Esophagus muscularis mucosa (tissue), 3 donors: ENCODE measurements at regions not wholly inside any gene's neighbourhood (a gene's known extent, or its start where the extent isn't known, plus 50 kb on each side); places are given as distances from the start of the nearest gene placed in this dataset.

Source experiments
- POLR2A ChIP-seq: fragments of 450-650 bp; IDR thresholded peaks from one replicate; pipeline ENCODE4 v1.6.1; 2017; ENCODE audit warnings: antibody characterized with exemption, moderate library complexity, mild to moderate bottlenecking, low read depth
- POLR2AphosphoS5 ChIP-seq, 2 donors: sonication (generic); formaldehyde crosslinking; IDR thresholded peaks; one replicate each; pipeline ENCODE4 v1.6.1; 2017; ENCODE audit warnings: antibody characterized with exemption in 2 of 2
- TF ChIP-seq, protein P1 (sequence below), 3 experiments: fragments of 200-600 bp in 2 of 3; fragments of 450-650 bp in 1 of 3; sonication (generic) in 2 of 3; IDR thresholded peaks; one replicate each; pipeline ENCODE4 v1.5.1; 2017 to 2019; ENCODE audit warnings: antibody characterized with exemption in 3 of 3, mild to moderate bottlenecking in 2 of 3, moderate library complexity in 1 of 3

DNA sequence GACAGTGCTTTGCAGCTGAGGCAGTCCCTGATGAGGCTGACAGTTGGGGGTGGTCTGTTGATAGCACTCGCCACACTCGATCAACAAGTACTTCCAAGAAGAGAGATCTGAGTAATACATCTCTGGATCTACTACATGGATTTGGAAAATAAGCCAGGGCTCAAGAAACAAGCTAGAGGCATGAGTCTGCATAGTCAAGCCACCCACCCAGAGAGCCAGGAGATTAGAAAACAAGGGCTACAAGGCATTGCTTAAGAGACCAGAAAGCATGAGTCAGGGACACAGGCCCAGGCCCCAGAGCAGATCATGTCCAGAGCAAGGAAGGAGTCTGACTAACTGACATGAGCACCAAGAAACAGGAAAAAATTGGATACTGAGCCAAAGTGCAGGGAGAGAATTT is 196.9 kb upstream of the CWC22 start:
- TF ChIP-seq, protein P1, sequence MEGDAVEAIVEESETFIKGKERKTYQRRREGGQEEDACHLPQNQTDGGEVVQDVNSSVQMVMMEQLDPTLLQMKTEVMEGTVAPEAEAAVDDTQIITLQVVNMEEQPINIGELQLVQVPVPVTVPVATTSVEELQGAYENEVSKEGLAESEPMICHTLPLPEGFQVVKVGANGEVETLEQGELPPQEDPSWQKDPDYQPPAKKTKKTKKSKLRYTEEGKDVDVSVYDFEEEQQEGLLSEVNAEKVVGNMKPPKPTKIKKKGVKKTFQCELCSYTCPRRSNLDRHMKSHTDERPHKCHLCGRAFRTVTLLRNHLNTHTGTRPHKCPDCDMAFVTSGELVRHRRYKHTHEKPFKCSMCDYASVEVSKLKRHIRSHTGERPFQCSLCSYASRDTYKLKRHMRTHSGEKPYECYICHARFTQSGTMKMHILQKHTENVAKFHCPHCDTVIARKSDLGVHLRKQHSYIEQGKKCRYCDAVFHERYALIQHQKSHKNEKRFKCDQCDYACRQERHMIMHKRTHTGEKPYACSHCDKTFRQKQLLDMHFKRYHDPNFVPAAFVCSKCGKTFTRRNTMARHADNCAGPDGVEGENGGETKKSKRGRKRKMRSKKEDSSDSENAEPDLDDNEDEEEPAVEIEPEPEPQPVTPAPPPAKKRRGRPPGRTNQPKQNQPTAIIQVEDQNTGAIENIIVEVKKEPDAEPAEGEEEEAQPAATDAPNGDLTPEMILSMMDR (IDR thresholded peaks at IDR 0.05) = no peak
- TF ChIP-seq POLR2AphosphoS5 (IDR thresholded peaks at IDR 0.05) = no peak
- TF ChIP-seq POLR2A = no peak
